ENCODE measurements at regions not wholly inside any gene's neighbourhood (a gene's known extent, or its start where the extent isn't known, plus 50 kb on each side); places are given as distances from the start of the nearest gene placed in this dataset.

- TF ChIP-seq CTCF (IDR thresholded peaks at IDR 0.05) = no peak
- TF ChIP-seq POLR2AphosphoS5 (IDR thresholded peaks at IDR 0.05) = no peak
- TF ChIP-seq POLR2A (IDR thresholded peaks at IDR 0.05) = no peak
These were observed 284.0 kb downstream of the ZIC4 start for GRCh38 chr3:147122350-147122749.
